ENCODE measurements at regions not wholly inside any gene's neighbourhood (a gene's known extent, or its start where the extent isn't known, plus 50 kb on each side); places are given as distances from the start of the nearest gene placed in this dataset.

DNA sequence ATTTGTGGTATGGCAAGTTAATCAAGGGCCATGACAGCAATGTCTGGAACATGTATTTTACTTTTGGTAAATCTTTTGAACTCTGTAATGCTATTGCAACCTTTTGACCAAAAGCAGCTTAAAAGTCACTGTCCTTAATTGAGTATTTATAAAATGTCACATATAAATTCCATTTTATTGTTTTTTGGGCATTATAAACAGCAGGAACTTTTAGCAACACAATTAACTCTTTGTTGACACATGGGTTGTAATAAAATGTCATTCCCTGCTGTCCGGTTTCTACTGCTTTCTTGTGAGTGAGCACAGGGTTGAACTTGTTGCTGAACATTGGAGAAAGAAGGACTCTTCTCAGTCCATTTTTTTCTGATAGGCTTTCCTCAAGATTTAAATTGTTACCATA is 1923.1 kb downstream of the PCDH9 start:
- no peaks in the 10 kb centered on the region for H3K27me3 ChIP-seq
- no peak overlapping the region for H2AFZ ChIP-seq
- no peaks in the 10 kb centered on the region for H3K79me2 ChIP-seq
- no peak for DNase-seq (ENCODE audit: low spot score)
- no peak overlapping the region for H3K4me2 ChIP-seq
- H4K20me1 ChIP-seq (ENCODE audit: insufficient read depth, poor library complexity, severe bottlenecking): no peaks in the 10 kb centered on the region
- H3K9me2 ChIP-seq (replicated peaks; ENCODE audit: insufficient read depth): no peaks in the 10 kb centered on the region
- no peaks in the 10 kb centered on the region for H3K4me1 ChIP-seq (ENCODE audit: insufficient read depth)
- 72% methylated on average over 1 of the region's 1 CpG for WGBS (ENCODE audit: low lambda C conversion rate, missing lambda C conversion rate)
- TF ChIP-seq, protein P1, sequence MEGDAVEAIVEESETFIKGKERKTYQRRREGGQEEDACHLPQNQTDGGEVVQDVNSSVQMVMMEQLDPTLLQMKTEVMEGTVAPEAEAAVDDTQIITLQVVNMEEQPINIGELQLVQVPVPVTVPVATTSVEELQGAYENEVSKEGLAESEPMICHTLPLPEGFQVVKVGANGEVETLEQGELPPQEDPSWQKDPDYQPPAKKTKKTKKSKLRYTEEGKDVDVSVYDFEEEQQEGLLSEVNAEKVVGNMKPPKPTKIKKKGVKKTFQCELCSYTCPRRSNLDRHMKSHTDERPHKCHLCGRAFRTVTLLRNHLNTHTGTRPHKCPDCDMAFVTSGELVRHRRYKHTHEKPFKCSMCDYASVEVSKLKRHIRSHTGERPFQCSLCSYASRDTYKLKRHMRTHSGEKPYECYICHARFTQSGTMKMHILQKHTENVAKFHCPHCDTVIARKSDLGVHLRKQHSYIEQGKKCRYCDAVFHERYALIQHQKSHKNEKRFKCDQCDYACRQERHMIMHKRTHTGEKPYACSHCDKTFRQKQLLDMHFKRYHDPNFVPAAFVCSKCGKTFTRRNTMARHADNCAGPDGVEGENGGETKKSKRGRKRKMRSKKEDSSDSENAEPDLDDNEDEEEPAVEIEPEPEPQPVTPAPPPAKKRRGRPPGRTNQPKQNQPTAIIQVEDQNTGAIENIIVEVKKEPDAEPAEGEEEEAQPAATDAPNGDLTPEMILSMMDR (IDR thresholded peaks at IDR 0.05; ENCODE audit: poor library complexity): no peak
- TF ChIP-seq EZH2 (IDR thresholded peaks at IDR 0.05; ENCODE audit: borderline replicate concordance) (no peak), EZH2phosphoT487 (IDR thresholded peaks at IDR 0.05; ENCODE audit: low read depth, severe bottlenecking, unreplicated experiment) (no peak)
- H3K27ac ChIP-seq: no peak overlapping the region
- no peaks in the 10 kb centered on the region for H3K36me3 ChIP-seq (replicated peaks; ENCODE audit: insufficient read depth, low read depth)
- H3K9me3 ChIP-seq (ENCODE audit: low read depth): no peaks in the 10 kb centered on the region
- no peak overlapping the region for H3K4me3 ChIP-seq

DNA sequence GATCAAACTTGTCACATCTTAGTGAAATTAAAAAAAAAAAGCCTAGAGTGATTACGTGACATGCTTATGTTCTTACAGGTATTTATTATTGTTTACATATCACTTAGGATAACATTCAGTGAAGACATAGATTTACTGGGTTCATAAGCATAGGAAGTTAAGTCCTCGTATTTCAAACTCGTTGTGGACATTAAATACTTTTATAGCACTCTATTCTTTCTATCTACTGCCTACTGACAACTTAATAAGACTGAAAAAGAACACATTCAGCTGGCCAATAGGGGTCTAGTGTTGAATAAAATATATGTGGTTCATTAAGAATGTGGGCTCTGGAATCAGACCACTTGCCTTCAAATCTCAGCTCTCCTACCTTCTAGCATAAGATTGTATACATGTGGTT is 1927.4 kb downstream of the PCDH9 start:
- Histone ChIP-seq H3K4me1 (ENCODE audit: insufficient read depth) (no peaks in the 10 kb centered on the region), H3K79me2 (no peaks in the 10 kb centered on the region), H3K9me2 (replicated peaks; ENCODE audit: insufficient read depth) (no peaks in the 10 kb centered on the region), H3K4me2 (no peak overlapping the region), H3K36me3 (replicated peaks; ENCODE audit: insufficient read depth, low read depth) (no peaks in the 10 kb centered on the region), H2AFZ (no peak overlapping the region), H4K20me1 (ENCODE audit: insufficient read depth, poor library complexity, severe bottlenecking) (no peaks in the 10 kb centered on the region), H3K27me3 (no peaks in the 10 kb centered on the region), H3K9me3 (ENCODE audit: low read depth) (no peaks in the 10 kb centered on the region), H3K27ac (no peak overlapping the region), H3K4me3 (no peak overlapping the region)
- TF ChIP-seq, protein P1 (IDR thresholded peaks at IDR 0.05; ENCODE audit: poor library complexity): no peak
- no peak for TF ChIP-seq EZH2phosphoT487 (IDR thresholded peaks at IDR 0.05; ENCODE audit: low read depth, severe bottlenecking, unreplicated experiment)
- TF ChIP-seq EZH2 (IDR thresholded peaks at IDR 0.05; ENCODE audit: borderline replicate concordance): no peak
- WGBS (ENCODE audit: low lambda C conversion rate, missing lambda C conversion rate): 68% methylated on average over 3 of the region's 3 CpGs
- DNase-seq (ENCODE audit: low spot score): no peak

DNA sequence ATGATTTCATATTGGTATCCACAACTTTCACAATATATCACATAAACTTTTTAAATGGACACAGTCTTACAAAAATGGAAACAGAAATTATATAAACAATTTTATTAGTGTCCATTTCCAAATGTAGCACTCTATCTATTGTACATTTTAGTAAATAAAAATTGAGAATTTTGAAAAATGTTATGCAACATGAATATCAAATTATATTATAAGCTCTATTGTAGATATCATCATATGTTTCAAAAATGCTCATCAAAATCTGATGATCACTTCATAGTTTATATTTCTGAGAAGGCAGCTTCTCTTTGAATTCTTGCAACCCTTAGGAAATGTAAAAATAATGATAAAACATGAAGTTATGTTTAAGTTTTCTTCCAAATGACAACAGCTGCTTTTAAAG is 1928.6 kb downstream of the PCDH9 start:
- H3K4me3 ChIP-seq: no peak overlapping the region
- no peaks in the 10 kb centered on the region for H3K36me3 ChIP-seq (replicated peaks; ENCODE audit: insufficient read depth, low read depth)
- no peaks in the 10 kb centered on the region for H3K9me3 ChIP-seq (ENCODE audit: low read depth)
- no peaks in the 10 kb centered on the region for H3K27me3 ChIP-seq
- no peak overlapping the region for H3K27ac ChIP-seq
- no peak overlapping the region for H2AFZ ChIP-seq
- no peaks in the 10 kb centered on the region for H4K20me1 ChIP-seq (ENCODE audit: insufficient read depth, poor library complexity, severe bottlenecking)
- no peak for DNase-seq (ENCODE audit: low spot score)
- TF ChIP-seq EZH2 (IDR thresholded peaks at IDR 0.05; ENCODE audit: borderline replicate concordance): no peak
- TF ChIP-seq EZH2phosphoT487 (IDR thresholded peaks at IDR 0.05; ENCODE audit: low read depth, severe bottlenecking, unreplicated experiment): no peak
- TF ChIP-seq, protein P1 (IDR thresholded peaks at IDR 0.05; ENCODE audit: poor library complexity): no peak
- no peaks in the 10 kb centered on the region for H3K4me1 ChIP-seq (ENCODE audit: insufficient read depth)
- H3K79me2 ChIP-seq: no peaks in the 10 kb centered on the region
- H3K4me2 ChIP-seq: no peak overlapping the region
- no peaks in the 10 kb centered on the region for H3K9me2 ChIP-seq (replicated peaks; ENCODE audit: insufficient read depth)

DNA sequence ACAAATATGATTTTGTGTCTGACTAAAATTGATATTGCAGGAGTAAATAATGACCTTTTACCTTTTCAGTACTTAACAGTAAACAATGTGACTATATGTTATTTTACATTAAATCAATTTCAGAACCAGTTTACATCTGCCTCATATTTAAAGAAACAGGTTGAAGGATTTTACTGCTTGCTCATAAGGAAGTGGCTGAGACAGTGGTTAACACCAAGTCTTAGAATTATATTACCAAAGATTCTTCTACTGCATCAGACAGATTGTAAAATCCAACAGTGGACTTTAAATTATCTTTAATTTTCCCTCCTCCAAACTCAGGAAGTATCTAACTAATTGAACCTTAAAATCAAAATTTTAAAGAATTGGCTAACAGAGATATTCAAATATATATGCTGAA is 1929.9 kb downstream of the PCDH9 start:
- DNase-seq (ENCODE audit: low spot score): no peak
- Histone ChIP-seq H3K27me3 (no peaks in the 10 kb centered on the region), H3K9me3 (ENCODE audit: low read depth) (no peaks in the 10 kb centered on the region), H3K4me3 (no peak overlapping the region), H3K9me2 (replicated peaks; ENCODE audit: insufficient read depth) (no peaks in the 10 kb centered on the region), H4K20me1 (ENCODE audit: insufficient read depth, poor library complexity, severe bottlenecking) (no peaks in the 10 kb centered on the region), H3K4me1 (ENCODE audit: insufficient read depth) (no peaks in the 10 kb centered on the region), H3K4me2 (no peak overlapping the region), H3K27ac (no peak overlapping the region), H2AFZ (no peak overlapping the region), H3K36me3 (replicated peaks; ENCODE audit: insufficient read depth, low read depth) (no peaks in the 10 kb centered on the region), H3K79me2 (no peaks in the 10 kb centered on the region)
- TF ChIP-seq, protein P1 (IDR thresholded peaks at IDR 0.05; ENCODE audit: poor library complexity): no peak
- TF ChIP-seq EZH2 (IDR thresholded peaks at IDR 0.05; ENCODE audit: borderline replicate concordance): no peak
- no peak for TF ChIP-seq EZH2phosphoT487 (IDR thresholded peaks at IDR 0.05; ENCODE audit: low read depth, severe bottlenecking, unreplicated experiment)

Data from hepatocyte (in vitro differentiated cells).